LNCaP clone FGC (cell line): ENCODE measurements at regions not wholly inside any gene's neighbourhood (a gene's known extent, or its start where the extent isn't known, plus 50 kb on each side); places are given as distances from the start of the nearest gene placed in this dataset.

Source experiments
- DNase-seq: peaks from one replicate; pipeline ENCODE4 v3.0.0-alpha.2; 2011; ENCODE audit warnings: low read depth
- H3K4me3 ChIP-seq: 2 replicates; pipeline ENCODE4 v1.5.1; 2011; ENCODE audit warnings: mild to moderate bottlenecking, low read depth, low read length, control low read depth
- CTCF ChIP-seq: IDR thresholded peaks from 2 replicates; pipeline ENCODE4 v1.5.1; 2012; ENCODE audit warnings: mild to moderate bottlenecking; ENCODE audit not compliant: control insufficient read depth, insufficient read depth; ENCODE audit errors: extremely low read depth

DNA sequence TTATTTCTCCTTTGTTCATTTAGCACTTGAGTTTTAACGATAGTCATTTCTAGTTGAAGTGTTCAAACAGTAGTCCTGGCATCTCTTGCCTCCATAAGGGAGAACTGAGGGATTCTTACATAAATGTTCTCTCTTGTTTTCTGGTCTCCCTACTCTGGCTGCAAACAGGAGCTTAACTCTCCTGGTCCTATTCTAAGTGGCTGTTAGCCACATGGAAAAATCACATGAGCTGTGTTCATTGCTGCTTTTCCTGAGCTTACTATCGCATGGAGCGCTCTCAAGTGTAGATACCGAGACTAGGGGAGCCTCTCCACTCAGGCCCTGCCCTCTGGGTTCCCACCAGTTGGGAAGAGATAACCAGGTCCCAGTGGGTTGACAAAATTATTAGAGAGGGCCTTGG, 403.1 kb upstream of the TPM1 start:
- TF ChIP-seq CTCF: no peak
- no peak for DNase-seq
- no peak overlapping the region for H3K4me3 ChIP-seq

GRCh38 chr15:62639906-62640605, 402.5 kb upstream of the TPM1 start:
- H3K4me3 ChIP-seq: no peak overlapping the region
- no peak for DNase-seq
- TF ChIP-seq CTCF: no peak

- DNase-seq: no peak
- no peak overlapping the region for H3K4me3 ChIP-seq
- no peak for TF ChIP-seq CTCF
Measured at GRCh38 chr15:62641825-62642224, 400.7 kb upstream of the TPM1 start.

DNA sequence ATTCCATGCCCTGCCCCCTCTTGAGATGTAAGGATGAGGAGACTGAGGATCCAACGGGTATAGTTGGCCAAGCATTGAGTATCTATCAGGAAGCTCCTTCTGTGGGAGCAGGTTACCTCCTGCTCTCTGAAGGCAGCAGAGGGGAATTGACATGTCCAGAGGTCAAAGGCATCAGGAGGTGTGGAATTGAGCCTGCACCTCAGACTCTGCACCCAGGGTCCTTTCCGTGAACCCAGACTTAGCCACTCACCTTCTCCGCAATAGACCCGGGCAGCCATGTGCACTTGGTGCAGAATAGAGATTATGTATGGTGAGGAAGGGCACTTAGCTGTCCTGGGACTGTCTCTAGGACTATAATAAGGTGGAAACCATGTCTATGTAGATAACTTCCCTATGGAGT, 399.0 kb upstream of the TPM1 start:
- TF ChIP-seq CTCF: no peak
- no peak overlapping the region for H3K4me3 ChIP-seq
- DNase-seq: no peak

GRCh38 chr15:62644216-62644888, 398.2 kb upstream of the TPM1 start:
- no peak for DNase-seq
- TF ChIP-seq CTCF: no peak
- H3K4me3 ChIP-seq: no peak overlapping the region

- no peak overlapping the region for H3K4me3 ChIP-seq
- DNase-seq: no peak
- no peak for TF ChIP-seq CTCF
Measured at GRCh38 chr15:62644889-62645742, 397.4 kb upstream of the TPM1 start.
